Vagina (tissue), 2 donors: ENCODE measurements at regions not wholly inside any gene's neighbourhood (a gene's known extent, or its start where the extent isn't known, plus 50 kb on each side); places are given as distances from the start of the nearest gene placed in this dataset.

Source experiments
- DNase-seq, 2 donors: peaks; one replicate each; pipeline ENCODE4 v3.0.0-alpha.2; 2017; ENCODE audit errors: extremely low spot score in 2 of 2
- H3K27ac ChIP-seq: fragments of 200-600 bp; sonication (generic); one replicate; pipeline ENCODE4 v1.5.1; 2019
- H3K27me3 ChIP-seq: fragments of 200-600 bp; sonication (generic); one replicate; pipeline ENCODE4 v1.5.1; 2019
- H3K36me3 ChIP-seq, 2 donors: fragments of 200-600 bp; sonication (generic); one replicate each; pipeline ENCODE4 v1.5.1; 2017 to 2019
- H3K4me1 ChIP-seq: fragments of 200-600 bp; sonication (generic); one replicate; pipeline ENCODE4 v1.5.1; 2019
- H3K4me3 ChIP-seq, 2 donors: fragments of 200-600 bp; sonication (generic); 1 replicate in 1 of 2; 2 replicates in 1 of 2; pipeline ENCODE4 v1.5.1; 2016 to 2019
- H3K9me3 ChIP-seq: fragments of 200-600 bp; sonication (generic); one replicate; pipeline ENCODE4 v1.5.1; 2019
- CTCF ChIP-seq, 3 experiments: fragments of 450-650 bp in 2 of 3; fragments of 200-600 bp in 1 of 3; sonication (generic) in 1 of 3; IDR thresholded peaks; one replicate each; pipeline ENCODE4 v1.5.1; 2017 to 2019; ENCODE audit warnings: antibody characterized with exemption in 3 of 3, mild to moderate bottlenecking in 2 of 3, moderate library complexity in 2 of 3
- POLR2A ChIP-seq, 2 donors: fragments of 450-650 bp; IDR thresholded peaks; one replicate each; pipeline ENCODE4 v1.6.1; 2017; ENCODE audit warnings: antibody characterized with exemption in 2 of 2, mild to moderate bottlenecking in 2 of 2, moderate library complexity in 2 of 2
- POLR2AphosphoS5 ChIP-seq, 2 donors: sonication (generic); formaldehyde crosslinking; IDR thresholded peaks; one replicate each; pipeline ENCODE4 v1.9.0; 2017; ENCODE audit warnings: antibody characterized with exemption in 2 of 2, mild to moderate bottlenecking in 2 of 2, low read depth in 1 of 2; ENCODE audit not compliant: insufficient read depth in 1 of 2
- intact Hi-C: fragments of 100-400 bp; cut with DNase I; formaldehyde crosslinking; loops from one replicate; pipeline ENCODE4 v1.15.1; 2023

GRCh38 chr7:50164559-50165170 lies 71.6 kb upstream of the ZPBP start:
- H3K36me3 ChIP-seq, result no peaks in the 10 kb centered on the region
- intact Hi-C loops, result no loop called here
- TF ChIP-seq POLR2A (IDR thresholded peaks at IDR 0.05) (no peak), POLR2AphosphoS5 (IDR thresholded peaks at IDR 0.05; ENCODE audit: insufficient read depth in 1 of 2, low read depth in 1 of 2) (no peak), CTCF (IDR thresholded peaks at IDR 0.05) (no peak)
- H3K9me3 ChIP-seq, result no peaks in the 10 kb centered on the region
- H3K4me3 ChIP-seq, result no peak overlapping the region
- H3K4me1 ChIP-seq, result no peaks in the 10 kb centered on the region
- no peaks in the 10 kb centered on the region for H3K27me3 ChIP-seq
- no peak overlapping the region for H3K27ac ChIP-seq
- no peak for DNase-seq

- no peak for DNase-seq
- Histone ChIP-seq H3K4me1 (no peaks in the 10 kb centered on the region), H3K27me3 (no peaks in the 10 kb centered on the region), H3K9me3 (no peaks in the 10 kb centered on the region), H3K27ac (no peak overlapping the region), H3K36me3 (no peaks in the 10 kb centered on the region), H3K4me3 (no peak overlapping the region)
- intact Hi-C loops, result no loop called here
- no peak for TF ChIP-seq POLR2AphosphoS5 (IDR thresholded peaks at IDR 0.05; ENCODE audit: insufficient read depth in 1 of 2, low read depth in 1 of 2)
- no peak for TF ChIP-seq POLR2A (IDR thresholded peaks at IDR 0.05)
- no peak for TF ChIP-seq CTCF (IDR thresholded peaks at IDR 0.05)
Observed at GRCh38 chr7:50160206-50160605, 67.2 kb upstream of the ZPBP start.

- no peak for DNase-seq
- Histone ChIP-seq H3K9me3 (no peaks in the 10 kb centered on the region), H3K27ac (no peak overlapping the region), H3K4me1 (no peaks in the 10 kb centered on the region), H3K27me3 (no peaks in the 10 kb centered on the region), H3K4me3 (no peak overlapping the region), H3K36me3 (no peaks in the 10 kb centered on the region)
- intact Hi-C loops, result no loop called here
- no peak for TF ChIP-seq POLR2A (IDR thresholded peaks at IDR 0.05)
- TF ChIP-seq POLR2AphosphoS5 (IDR thresholded peaks at IDR 0.05; ENCODE audit: insufficient read depth in 1 of 2, low read depth in 1 of 2), result no peak
- TF ChIP-seq CTCF (IDR thresholded peaks at IDR 0.05), result no peak
Observed at GRCh38 chr7:50159154-50159553, 66.1 kb upstream of the ZPBP start.

- no peaks in the 10 kb centered on the region for H3K36me3 ChIP-seq
- intact Hi-C loops, result no loop called here
- TF ChIP-seq CTCF (IDR thresholded peaks at IDR 0.05) (no peak), POLR2AphosphoS5 (IDR thresholded peaks at IDR 0.05; ENCODE audit: insufficient read depth in 1 of 2, low read depth in 1 of 2) (no peak), POLR2A (IDR thresholded peaks at IDR 0.05) (no peak)
Observed at GRCh38 chr7:50156706-50157105, 63.7 kb upstream of the ZPBP start.

GRCh38 chr7:50156163-50156562 lies 63.1 kb upstream of the ZPBP start:
- no peak for DNase-seq
- intact Hi-C loops, result no loop called here
- Histone ChIP-seq H3K27ac (no peak overlapping the region), H3K27me3 (no peaks in the 10 kb centered on the region), H3K4me1 (no peaks in the 10 kb centered on the region), H3K9me3 (no peaks in the 10 kb centered on the region), H3K4me3 (no peak overlapping the region), H3K36me3 (no peaks in the 10 kb centered on the region)
- no peak for TF ChIP-seq POLR2A (IDR thresholded peaks at IDR 0.05)
- TF ChIP-seq CTCF (IDR thresholded peaks at IDR 0.05), result no peak

More at GRCh38 chr7:50156706-50157105, 63.7 kb upstream of the ZPBP start:
- DNase-seq, result no peak
- Histone ChIP-seq H3K27me3 (no peaks in the 10 kb centered on the region), H3K9me3 (no peaks in the 10 kb centered on the region), H3K4me3 (no peak overlapping the region), H3K4me1 (no peaks in the 10 kb centered on the region), H3K27ac (no peak overlapping the region)
